ENCODE measurements at regions not wholly inside any gene's neighbourhood (a gene's known extent, or its start where the extent isn't known, plus 50 kb on each side); places are given as distances from the start of the nearest gene placed in this dataset.

DNA sequence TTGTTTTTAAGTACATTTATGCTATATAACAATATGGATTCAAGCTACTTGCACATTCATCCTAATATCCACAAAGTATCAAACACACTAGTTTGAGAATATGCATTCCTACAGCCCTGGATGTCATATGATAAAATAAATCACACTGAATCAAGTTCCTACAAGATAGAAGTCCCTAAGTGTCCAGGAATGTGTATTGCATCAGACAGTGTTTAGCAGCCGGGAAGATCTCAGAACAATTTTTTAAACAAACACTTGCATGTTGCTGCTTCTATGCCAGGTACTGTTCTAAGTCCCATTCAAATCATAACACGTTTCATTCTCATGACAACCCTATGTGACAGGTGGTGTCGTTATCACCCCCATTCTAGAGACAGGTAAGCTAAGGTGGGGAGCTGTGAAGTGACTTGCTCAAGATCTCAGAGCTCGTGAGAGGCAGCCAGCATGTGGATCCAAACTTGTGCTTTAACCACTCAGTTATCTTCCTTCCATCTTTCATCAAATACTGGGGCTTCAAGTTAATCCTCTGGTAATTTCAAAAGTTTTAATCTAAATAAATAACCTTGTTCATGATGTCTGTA, 68.3 kb upstream of the KIF26B start:
- CTCF ChIA-PET = no interaction called here
- TF ChIP-seq ELF4 (IDR thresholded peaks at IDR 0.05) = no peak
- no peak for TF ChIP-seq NFRKB (IDR thresholded peaks at IDR 0.05)
- no peak for TF ChIP-seq ARNT (IDR thresholded peaks at IDR 0.05)
- TF ChIP-seq LEF1 (IDR thresholded peaks at IDR 0.05; ENCODE audit: borderline replicate concordance) = no peak
- TF ChIP-seq SUZ12 (IDR thresholded peaks at IDR 0.05) = no peak
- TF ChIP-seq FOXA1 (IDR thresholded peaks at IDR 0.05) = no peak
- TF ChIP-seq ZNF384 (IDR thresholded peaks at IDR 0.05) = no peak
- no peak for TF ChIP-seq L3MBTL2 (conservative IDR thresholded peaks at IDR 0.05)
- TF ChIP-seq, protein P1, sequence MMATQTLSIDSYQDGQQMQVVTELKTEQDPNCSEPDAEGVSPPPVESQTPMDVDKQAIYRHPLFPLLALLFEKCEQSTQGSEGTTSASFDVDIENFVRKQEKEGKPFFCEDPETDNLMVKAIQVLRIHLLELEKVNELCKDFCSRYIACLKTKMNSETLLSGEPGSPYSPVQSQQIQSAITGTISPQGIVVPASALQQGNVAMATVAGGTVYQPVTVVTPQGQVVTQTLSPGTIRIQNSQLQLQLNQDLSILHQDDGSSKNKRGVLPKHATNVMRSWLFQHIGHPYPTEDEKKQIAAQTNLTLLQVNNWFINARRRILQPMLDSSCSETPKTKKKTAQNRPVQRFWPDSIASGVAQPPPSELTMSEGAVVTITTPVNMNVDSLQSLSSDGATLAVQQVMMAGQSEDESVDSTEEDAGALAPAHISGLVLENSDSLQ (IDR thresholded peaks at IDR 0.05) = no peak
- DNase-seq (ENCODE audit: extremely low spot score) = no peak
- POLR2A ChIA-PET = no interaction called here

DNA sequence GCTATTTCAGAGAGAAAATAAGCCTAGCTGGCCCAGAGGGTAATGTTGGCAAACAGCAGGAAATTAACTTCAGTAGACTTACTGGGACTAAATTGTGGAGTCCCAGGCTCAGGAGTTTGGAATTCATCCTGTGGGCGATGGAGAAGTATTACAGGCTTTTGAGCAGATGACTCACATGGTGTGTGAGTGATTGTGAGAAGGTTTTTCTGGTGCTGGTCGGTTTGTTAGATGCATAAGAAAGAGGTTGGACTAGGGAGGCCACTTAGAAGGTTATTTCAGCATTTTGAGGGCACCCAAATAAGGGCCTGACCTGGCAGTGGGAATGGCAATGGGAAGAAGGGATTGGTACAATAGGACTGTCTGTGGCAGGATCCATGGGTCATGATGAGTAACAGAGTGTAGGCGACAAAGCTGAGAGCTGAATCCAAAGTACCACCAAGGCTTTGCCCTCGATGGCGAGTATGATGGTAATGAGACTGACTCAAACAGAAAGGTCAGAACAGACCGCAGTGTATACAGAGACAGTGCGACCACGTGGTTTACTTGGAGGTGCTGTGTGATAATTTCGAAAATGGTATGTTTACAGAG, 69.2 kb upstream of the KIF26B start:
- no peak for TF ChIP-seq NFRKB (IDR thresholded peaks at IDR 0.05)
- TF ChIP-seq, protein P1 (IDR thresholded peaks at IDR 0.05) = no peak
- TF ChIP-seq HDGF (IDR thresholded peaks at IDR 0.05; ENCODE audit: borderline replicate concordance) = no peak
- TF ChIP-seq TARDBP (IDR thresholded peaks at IDR 0.05) = no peak
- TF ChIP-seq SUZ12 (IDR thresholded peaks at IDR 0.05) = no peak
- TF ChIP-seq ZNF384 (IDR thresholded peaks at IDR 0.05) = no peak
- no peak for TF ChIP-seq FOXM1 (IDR thresholded peaks at IDR 0.05; ENCODE audit: borderline replicate concordance)
- TF ChIP-seq BHLHE40 (IDR thresholded peaks at IDR 0.05; ENCODE audit: borderline replicate concordance) = no peak
- no peak for TF ChIP-seq FOXK2 (IDR thresholded peaks at IDR 0.05)
- no peak for TF ChIP-seq SP1 (IDR thresholded peaks at IDR 0.05)
- no peak for TF ChIP-seq ELF4 (IDR thresholded peaks at IDR 0.05)
- no peak for TF ChIP-seq CTBP1 (IDR thresholded peaks at IDR 0.05; ENCODE audit: borderline replicate concordance)
- TF ChIP-seq LEF1 (IDR thresholded peaks at IDR 0.05; ENCODE audit: borderline replicate concordance) = no peak
- TF ChIP-seq ARNT (IDR thresholded peaks at IDR 0.05) = no peak
- TF ChIP-seq FOXA1 (IDR thresholded peaks at IDR 0.05) = no peak
- ChIA-PET CTCF (no interaction called here), POLR2A (no interaction called here)
- no peak for DNase-seq (ENCODE audit: extremely low spot score)

DNA sequence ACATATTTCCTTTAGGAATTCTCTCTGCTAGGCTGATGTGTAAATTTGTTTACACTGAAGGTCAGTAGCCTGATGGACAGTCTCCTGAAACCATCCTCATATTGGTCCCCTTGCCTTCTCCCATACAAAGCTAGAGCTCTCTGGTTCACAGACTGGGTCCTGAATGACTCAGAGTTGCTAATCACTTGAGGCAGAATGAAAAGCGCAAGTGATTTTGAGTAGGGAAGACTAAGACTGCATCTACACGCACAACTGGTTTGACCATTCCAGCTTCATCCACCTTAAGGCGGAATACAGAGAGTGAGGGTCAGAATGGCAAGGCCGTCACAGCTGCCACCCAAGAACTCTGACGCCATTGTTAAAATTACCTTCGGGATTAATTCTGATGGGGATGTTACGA, 70.2 kb upstream of the KIF26B start:
- POLR2A ChIA-PET = no interaction called here
- CTCF ChIA-PET = no interaction called here
- no peak for DNase-seq (ENCODE audit: extremely low spot score)
- TF ChIP-seq HDGF (IDR thresholded peaks at IDR 0.05; ENCODE audit: borderline replicate concordance) = no peak

GRCh38 chr1:245079021-245079609, 75.7 kb upstream of the KIF26B start:
- DNase-seq (ENCODE audit: extremely low spot score) = no peak
- no peak for TF ChIP-seq ELF4 (IDR thresholded peaks at IDR 0.05)
- no peak for TF ChIP-seq LEF1 (IDR thresholded peaks at IDR 0.05; ENCODE audit: borderline replicate concordance)
- no peak for TF ChIP-seq ARNT (IDR thresholded peaks at IDR 0.05)
- TF ChIP-seq, protein P1 (IDR thresholded peaks at IDR 0.05) = no peak
- no peak for TF ChIP-seq SUZ12 (IDR thresholded peaks at IDR 0.05)
- TF ChIP-seq FOXM1 (IDR thresholded peaks at IDR 0.05; ENCODE audit: borderline replicate concordance) = no peak
- TF ChIP-seq ZNF384 (IDR thresholded peaks at IDR 0.05) = no peak
- TF ChIP-seq L3MBTL2 (conservative IDR thresholded peaks at IDR 0.05) = no peak
- no peak for TF ChIP-seq TARDBP (IDR thresholded peaks at IDR 0.05)
- no peak for TF ChIP-seq FOXA1 (IDR thresholded peaks at IDR 0.05)
- TF ChIP-seq BHLHE40 (IDR thresholded peaks at IDR 0.05; ENCODE audit: borderline replicate concordance) = no peak
- TF ChIP-seq FOXK2 (IDR thresholded peaks at IDR 0.05) = no peak
- TF ChIP-seq NFRKB (IDR thresholded peaks at IDR 0.05) = no peak
- no peak for TF ChIP-seq CTBP1 (IDR thresholded peaks at IDR 0.05; ENCODE audit: borderline replicate concordance)
- no peak for TF ChIP-seq SP1 (IDR thresholded peaks at IDR 0.05)
- no peak for TF ChIP-seq HDGF (IDR thresholded peaks at IDR 0.05; ENCODE audit: borderline replicate concordance)
- CTCF ChIA-PET = no interaction called here
- POLR2A ChIA-PET = no interaction called here

GRCh38 chr1:245074898-245075297, 79.9 kb upstream of the KIF26B start:
- TF ChIP-seq L3MBTL2 (conservative IDR thresholded peaks at IDR 0.05) (no peak), NFRKB (IDR thresholded peaks at IDR 0.05) (no peak), ARNT (IDR thresholded peaks at IDR 0.05) (no peak), FOXA1 (IDR thresholded peaks at IDR 0.05) (no peak), ELF4 (IDR thresholded peaks at IDR 0.05) (no peak), TARDBP (IDR thresholded peaks at IDR 0.05) (no peak), BHLHE40 (IDR thresholded peaks at IDR 0.05; ENCODE audit: borderline replicate concordance) (no peak)
- TF ChIP-seq, protein P1 (IDR thresholded peaks at IDR 0.05) = 0 out of 2 replicates have a peak, but pooled peaks have one; percentile 35
- POLR2A ChIA-PET = interaction anchor here (0.6 kb wide), 1 partner anchor 14 kb away, joined by 3 read pairs; no protein-coding TSS in a partner anchor
- no peak for DNase-seq (ENCODE audit: extremely low spot score)
- CTCF ChIA-PET = no interaction called here

Measured in HEK293T (cell line).